Stomach (tissue), 4 donors: ENCODE measurements at regions not wholly inside any gene's neighbourhood (a gene's known extent, or its start where the extent isn't known, plus 50 kb on each side); places are given as distances from the start of the nearest gene placed in this dataset.

ENCODE experiments used
- POLR2A ChIP-seq, 4 donors: fragments of 450-650 bp; IDR thresholded peaks; one replicate each; pipeline ENCODE4 v1.6.1; 2016; ENCODE audit warnings: antibody characterized with exemption in 4 of 4, control low read depth in 2 of 4, mild to moderate bottlenecking in 1 of 4, moderate library complexity in 1 of 4
- POLR2AphosphoS5 ChIP-seq, 3 donors: sonication (generic); formaldehyde crosslinking; IDR thresholded peaks; one replicate each; pipeline ENCODE4 v1.6.1; 2016; ENCODE audit warnings: antibody characterized with exemption in 3 of 3
- TF ChIP-seq, protein P1 (sequence below), 7 experiments: fragments of 450-650 bp in 4 of 7; fragments of 200-600 bp in 3 of 7; sonication (generic) in 3 of 7; IDR thresholded peaks; one replicate each; pipeline ENCODE4 v1.5.1; 2016 to 2019; ENCODE audit warnings: antibody characterized with exemption in 7 of 7, control low read depth in 2 of 7, mild to moderate bottlenecking in 1 of 7

DNA sequence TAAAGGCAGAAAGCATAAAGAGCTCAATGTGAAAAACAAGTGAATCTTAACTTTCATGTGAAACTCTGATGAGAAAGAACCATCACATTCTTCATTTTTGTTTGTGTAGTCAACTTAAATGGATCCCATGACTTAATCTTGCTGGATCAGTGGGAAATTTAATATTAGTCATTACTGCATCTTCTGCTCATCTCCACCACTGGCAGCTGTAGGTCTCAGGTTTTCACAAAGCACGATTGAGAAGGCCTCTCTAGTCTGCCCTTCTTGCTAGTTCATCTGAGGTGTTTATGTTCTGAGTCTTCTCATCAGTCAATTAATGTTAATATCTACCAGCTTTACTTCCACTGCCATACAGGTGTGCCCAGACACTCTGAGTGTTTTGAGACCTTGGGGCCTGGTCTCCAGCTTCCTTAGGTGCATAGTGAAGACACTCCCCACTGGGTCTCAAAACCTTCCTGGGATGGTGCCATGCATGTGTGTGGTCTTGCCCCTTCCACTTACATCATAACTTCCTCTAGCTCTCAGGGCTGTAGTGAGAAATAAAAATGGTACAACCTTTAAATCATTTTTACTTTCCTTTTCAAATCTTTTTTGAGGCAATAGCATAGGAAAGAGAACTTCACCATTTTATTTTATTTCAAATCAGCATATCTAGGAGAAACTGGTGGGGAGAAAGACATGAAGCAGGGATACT lies 421.6 kb upstream of the CBLB start:
- TF ChIP-seq, protein P1, sequence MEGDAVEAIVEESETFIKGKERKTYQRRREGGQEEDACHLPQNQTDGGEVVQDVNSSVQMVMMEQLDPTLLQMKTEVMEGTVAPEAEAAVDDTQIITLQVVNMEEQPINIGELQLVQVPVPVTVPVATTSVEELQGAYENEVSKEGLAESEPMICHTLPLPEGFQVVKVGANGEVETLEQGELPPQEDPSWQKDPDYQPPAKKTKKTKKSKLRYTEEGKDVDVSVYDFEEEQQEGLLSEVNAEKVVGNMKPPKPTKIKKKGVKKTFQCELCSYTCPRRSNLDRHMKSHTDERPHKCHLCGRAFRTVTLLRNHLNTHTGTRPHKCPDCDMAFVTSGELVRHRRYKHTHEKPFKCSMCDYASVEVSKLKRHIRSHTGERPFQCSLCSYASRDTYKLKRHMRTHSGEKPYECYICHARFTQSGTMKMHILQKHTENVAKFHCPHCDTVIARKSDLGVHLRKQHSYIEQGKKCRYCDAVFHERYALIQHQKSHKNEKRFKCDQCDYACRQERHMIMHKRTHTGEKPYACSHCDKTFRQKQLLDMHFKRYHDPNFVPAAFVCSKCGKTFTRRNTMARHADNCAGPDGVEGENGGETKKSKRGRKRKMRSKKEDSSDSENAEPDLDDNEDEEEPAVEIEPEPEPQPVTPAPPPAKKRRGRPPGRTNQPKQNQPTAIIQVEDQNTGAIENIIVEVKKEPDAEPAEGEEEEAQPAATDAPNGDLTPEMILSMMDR (IDR thresholded peaks at IDR 0.05) = no peak
- TF ChIP-seq POLR2AphosphoS5 (IDR thresholded peaks at IDR 0.05) (no peak), POLR2A (IDR thresholded peaks at IDR 0.05) (no peak)
